KG1 (cell line): ENCODE measurements at regions not wholly inside any gene's neighbourhood (a gene's known extent, or its start where the extent isn't known, plus 50 kb on each side); places are given as distances from the start of the nearest gene placed in this dataset.

Experiments used
- DNase-seq: peaks from one replicate; lab custom pipeline; 2025; lab: John Stamatoyannopoulos, UW

GRCh38 chr5:4880304-4880741 is 259.8 kb upstream of the ADAMTS16 start:
- no peak for DNase-seq

- DNase-seq, result no peak
Measured at GRCh38 chr5:4881366-4882002, 258.6 kb upstream of the ADAMTS16 start.

GRCh38 chr5:4882186-4882585 is 257.9 kb upstream of the ADAMTS16 start:
- DNase-seq, result no peak

GRCh38 chr5:4883360-4883759 is 256.8 kb upstream of the ADAMTS16 start:
- no peak for DNase-seq

GRCh38 chr5:4893063-4893744 is 246.9 kb upstream of the ADAMTS16 start:
- DNase-seq, result no peak

GRCh38 chr5:4896328-4896727 is 243.8 kb upstream of the ADAMTS16 start:
- DNase-seq, result no peak

- DNase-seq, result no peak
Measured at GRCh38 chr5:4901305-4901811, 238.8 kb upstream of the ADAMTS16 start.

GRCh38 chr5:4901924-4902323 is 238.2 kb upstream of the ADAMTS16 start:
- no peak for DNase-seq

GRCh38 chr5:4905674-4906520 is 234.2 kb upstream of the ADAMTS16 start:
- DNase-seq, result no peak

GRCh38 chr5:4906786-4907185 is 233.3 kb upstream of the ADAMTS16 start:
- DNase-seq, result no peak

GRCh38 chr5:4907571-4907970 is 232.6 kb upstream of the ADAMTS16 start:
- no peak for DNase-seq

GRCh38 chr5:4909086-4909485 is 231.0 kb upstream of the ADAMTS16 start:
- no peak for DNase-seq

- DNase-seq, result no peak
Measured at GRCh38 chr5:4911646-4912403, 228.3 kb upstream of the ADAMTS16 start.

GRCh38 chr5:4921929-4922328 is 218.2 kb upstream of the ADAMTS16 start:
- no peak for DNase-seq

GRCh38 chr5:4924577-4924976 is 215.6 kb upstream of the ADAMTS16 start:
- DNase-seq, result no peak

GRCh38 chr5:4927097-4927496 is 213.0 kb upstream of the ADAMTS16 start:
- no peak for DNase-seq

- DNase-seq, result no peak
Measured at GRCh38 chr5:4928409-4928808, 211.7 kb upstream of the ADAMTS16 start.

- no peak for DNase-seq
Measured at GRCh38 chr5:4929092-4929655, 211.0 kb upstream of the ADAMTS16 start.

- no peak for DNase-seq
Measured at GRCh38 chr5:4939042-4939781, 200.9 kb upstream of the ADAMTS16 start.

- DNase-seq, result no peak
Measured at GRCh38 chr5:4941161-4941560, 199.0 kb upstream of the ADAMTS16 start.
